ENCODE measurements at regions not wholly inside any gene's neighbourhood (a gene's known extent, or its start where the extent isn't known, plus 50 kb on each side); places are given as distances from the start of the nearest gene placed in this dataset.

DNA sequence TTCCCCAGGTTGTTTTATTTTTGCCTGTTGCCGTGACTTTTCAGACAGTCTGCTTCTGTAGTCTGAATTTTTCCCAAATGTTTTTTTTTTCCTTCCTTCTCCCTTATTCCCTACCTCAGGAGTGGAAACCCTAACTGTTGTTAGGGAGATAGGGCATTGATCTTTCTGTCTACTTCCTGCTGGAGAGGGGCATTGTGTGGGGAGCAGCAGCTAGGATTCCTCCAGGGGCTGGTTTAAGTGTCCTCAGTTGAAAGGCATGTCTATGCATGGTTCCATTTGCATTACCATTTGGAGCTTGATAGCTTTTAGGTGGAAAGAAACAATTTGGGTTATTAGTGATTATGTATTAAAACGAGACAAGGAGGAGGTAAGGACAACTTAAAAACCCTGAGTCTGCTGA is 383.9 kb downstream of the DCAF12L2 start:
- Histone ChIP-seq H3K27ac (no peak overlapping the region), H3K36me3 (no peaks in the 10 kb centered on the region), H3K9me3 (no peaks in the 10 kb centered on the region), H3K4me1 (no peaks in the 10 kb centered on the region), H3K4me3 (no peak overlapping the region), H3K27me3 (no peaks in the 10 kb centered on the region)
- intact Hi-C loops (cut with DNase I; ENCODE audit: low total_unique reads): no loop called here
- DNase-seq (ENCODE audit: low spot score in 2 of 2): no peak
- TF ChIP-seq, protein P1, sequence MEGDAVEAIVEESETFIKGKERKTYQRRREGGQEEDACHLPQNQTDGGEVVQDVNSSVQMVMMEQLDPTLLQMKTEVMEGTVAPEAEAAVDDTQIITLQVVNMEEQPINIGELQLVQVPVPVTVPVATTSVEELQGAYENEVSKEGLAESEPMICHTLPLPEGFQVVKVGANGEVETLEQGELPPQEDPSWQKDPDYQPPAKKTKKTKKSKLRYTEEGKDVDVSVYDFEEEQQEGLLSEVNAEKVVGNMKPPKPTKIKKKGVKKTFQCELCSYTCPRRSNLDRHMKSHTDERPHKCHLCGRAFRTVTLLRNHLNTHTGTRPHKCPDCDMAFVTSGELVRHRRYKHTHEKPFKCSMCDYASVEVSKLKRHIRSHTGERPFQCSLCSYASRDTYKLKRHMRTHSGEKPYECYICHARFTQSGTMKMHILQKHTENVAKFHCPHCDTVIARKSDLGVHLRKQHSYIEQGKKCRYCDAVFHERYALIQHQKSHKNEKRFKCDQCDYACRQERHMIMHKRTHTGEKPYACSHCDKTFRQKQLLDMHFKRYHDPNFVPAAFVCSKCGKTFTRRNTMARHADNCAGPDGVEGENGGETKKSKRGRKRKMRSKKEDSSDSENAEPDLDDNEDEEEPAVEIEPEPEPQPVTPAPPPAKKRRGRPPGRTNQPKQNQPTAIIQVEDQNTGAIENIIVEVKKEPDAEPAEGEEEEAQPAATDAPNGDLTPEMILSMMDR (IDR thresholded peaks at IDR 0.05): no peak
- TF ChIP-seq POLR2A (IDR thresholded peaks at IDR 0.05): no peak
- no peak for TF ChIP-seq POLR2AphosphoS5 (IDR thresholded peaks at IDR 0.05)

DNA sequence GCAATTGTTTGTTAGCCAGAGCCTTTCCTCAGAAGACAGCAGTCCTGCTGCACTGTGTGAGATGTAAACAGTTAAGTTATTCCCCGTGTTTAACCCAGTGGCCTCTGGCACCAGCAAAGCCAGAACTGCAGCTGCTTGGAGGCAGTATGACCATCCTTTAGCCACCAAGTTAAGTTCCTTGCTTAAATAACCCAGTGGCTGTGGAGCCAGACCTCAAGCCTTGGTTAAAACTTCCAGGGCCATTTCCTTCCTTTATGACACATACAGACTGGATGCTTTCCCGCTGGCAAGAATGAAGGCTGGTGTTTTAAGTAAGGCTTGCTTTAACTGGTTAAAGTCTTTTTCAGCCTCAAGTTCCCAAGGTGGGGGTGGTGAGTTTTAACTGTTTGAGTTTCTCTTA is 379.8 kb downstream of the DCAF12L2 start:
- H3K27ac ChIP-seq: no peak overlapping the region
- no peak for DNase-seq (ENCODE audit: low spot score in 2 of 2)
- no peaks in the 10 kb centered on the region for H3K36me3 ChIP-seq
- no peaks in the 10 kb centered on the region for H3K27me3 ChIP-seq
- intact Hi-C loops (cut with DNase I; ENCODE audit: low total_unique reads): no loop called here
- TF ChIP-seq POLR2AphosphoS5 (IDR thresholded peaks at IDR 0.05) (no peak), POLR2A (IDR thresholded peaks at IDR 0.05) (no peak)
- TF ChIP-seq, protein P1 (IDR thresholded peaks at IDR 0.05): no peak
- no peaks in the 10 kb centered on the region for H3K4me1 ChIP-seq
- no peak overlapping the region for H3K4me3 ChIP-seq
- no peaks in the 10 kb centered on the region for H3K9me3 ChIP-seq

- Histone ChIP-seq H3K4me3 (no peak overlapping the region), H3K36me3 (no peaks in the 10 kb centered on the region), H3K27me3 (peaks cover 0 to 15% of the 10 kb centered on the region in 2 donors), H3K27ac (no peak overlapping the region), H3K4me1 (no peaks in the 10 kb centered on the region), H3K9me3 (no peaks in the 10 kb centered on the region)
- TF ChIP-seq, protein P1 (IDR thresholded peaks at IDR 0.05): no peak
- intact Hi-C loops (cut with DNase I; ENCODE audit: low total_unique reads): no loop called here
- no peak for DNase-seq (ENCODE audit: low spot score in 2 of 2)
These were observed 374.3 kb downstream of the DCAF12L2 start for GRCh38 chrX:125791787-125792186.

GRCh38 chrX:125810856-125811255 is 355.2 kb downstream of the DCAF12L2 start:
- no peaks in the 10 kb centered on the region for H3K27me3 ChIP-seq
- H3K27ac ChIP-seq: no peak overlapping the region
- TF ChIP-seq POLR2A (IDR thresholded peaks at IDR 0.05): no peak
- TF ChIP-seq, protein P1 (IDR thresholded peaks at IDR 0.05): no peak
- TF ChIP-seq POLR2AphosphoS5 (IDR thresholded peaks at IDR 0.05): no peak
- H3K9me3 ChIP-seq: no peaks in the 10 kb centered on the region
- intact Hi-C loops (cut with DNase I; ENCODE audit: low total_unique reads): loop anchor here (5.0 kb wide), 1 partner anchor 1309 kb away; no protein-coding TSS in a partner anchor
- H3K4me3 ChIP-seq: no peak overlapping the region
- H3K36me3 ChIP-seq: no peaks in the 10 kb centered on the region
- H3K4me1 ChIP-seq: no peaks in the 10 kb centered on the region
- no peak for DNase-seq (ENCODE audit: low spot score in 2 of 2)

DNA sequence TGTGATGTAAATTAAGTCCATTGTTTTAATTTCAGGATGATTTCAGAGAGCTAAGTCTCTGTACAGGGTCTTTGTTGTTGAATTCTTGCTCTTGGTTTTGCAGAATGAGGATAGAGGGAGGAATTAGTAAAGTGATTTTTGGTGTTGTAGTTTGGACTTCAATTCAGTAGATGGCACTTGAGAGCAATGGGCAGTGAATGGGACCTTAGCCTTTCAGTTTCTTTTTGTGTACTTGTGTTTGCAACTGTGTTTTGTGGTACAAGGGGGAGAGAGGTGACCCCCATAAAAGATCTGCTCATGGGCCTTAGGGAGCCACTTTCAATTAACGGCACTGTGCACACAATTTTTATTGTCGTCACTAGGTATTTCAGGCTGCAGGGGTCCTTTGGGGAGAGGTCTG is 340.0 kb downstream of the DCAF12L2 start:
- no peak for TF ChIP-seq POLR2A (IDR thresholded peaks at IDR 0.05)
- TF ChIP-seq, protein P1 (IDR thresholded peaks at IDR 0.05): no peak
- TF ChIP-seq POLR2AphosphoS5 (IDR thresholded peaks at IDR 0.05): no peak
- Histone ChIP-seq H3K9me3 (peaks cover 0 to 19% of the 10 kb centered on the region in 2 donors), H3K27ac (no peak overlapping the region), H3K36me3 (no peaks in the 10 kb centered on the region), H3K4me1 (no peaks in the 10 kb centered on the region), H3K27me3 (no peaks in the 10 kb centered on the region), H3K4me3 (no peak overlapping the region)
- intact Hi-C loops (cut with DNase I; ENCODE audit: low total_unique reads): no loop called here
- no peak for DNase-seq (ENCODE audit: low spot score in 2 of 2)
